K562 (cell line): ENCODE measurements at regions not wholly inside any gene's neighbourhood (a gene's known extent, or its start where the extent isn't known, plus 50 kb on each side); places are given as distances from the start of the nearest gene placed in this dataset.

Source experiments
- ATAC-seq: fragments of 200-7000 bp; cut with Tn5 transposase; 3 replicates; pipeline ENCODE4 v1.9.1; 2020; ENCODE audit warnings: moderate library complexity
- BruUV-seq: library from RNA; stranded (reverse); fragments of 400-500 nt; replicated peaks from 2 replicates; lab custom pipeline; 2021; lab: Mats Ljungman, UMichigan
- CTCF ChIA-PET: fragments of 300-600 bp; formaldehyde crosslinking; extraction: SDS; loops from one replicate; lab custom pipeline; 2021; ENCODE audit warnings: low intra/inter-chr PET ratio; lab: Yijun Ruan, JAX
- POLR2A ChIA-PET: fragments of 300-600, 350-650 bp; sonication (Branson Sonifier 250); formaldehyde crosslinking; extraction: SDS; loops from one replicate; lab custom pipeline; 2021; ENCODE audit warnings: antibody characterized with exemption, inconsistent platforms; lab: Yijun Ruan, JAX
- DNase-seq, 4 experiments: peaks; one replicate each; pipeline versions ENCODE4 v3.0.0 to v3.0.0-alpha.2; 2011 to 2018; ENCODE audit warnings: low spot score in 3 of 4, mixed read lengths in 3 of 4; ENCODE audit errors: extremely low read depth in 1 of 4
- FAIRE-seq: peaks from 2 replicates; lab custom pipeline; 2011; peaks lifted over from hg19 to GRCh38; lab: Jason Lieb, UNC
- H2AFZ ChIP-seq: 2 replicates; pipeline ENCODE4 v1.6.0; 2011; ENCODE audit warnings: low read depth, low read length, control low read depth, inconsistent platforms
- H3K27ac ChIP-seq: fragments of 200-600 bp; 3 replicates; pipeline ENCODE4 v1.8.0; 2011; ENCODE audit warnings: low read depth, mild to moderate bottlenecking, control low read depth, inconsistent platforms, low read length, moderate library complexity, mixed read lengths; ENCODE audit errors: extremely low read depth
- H3K27me3 ChIP-seq, 2 experiments: fragments of 300-600 bp in 1 of 2; 2 replicates in 1 of 2; 3 replicates in 1 of 2; pipeline versions ENCODE4 v1.6.0 to v1.8.0; 2011; ENCODE audit warnings: inconsistent platforms in 2 of 2, low read length in 2 of 2, mild to moderate bottlenecking in 1 of 2, mixed read lengths in 1 of 2, moderate library complexity in 1 of 2; ENCODE audit not compliant: control insufficient read depth in 2 of 2, insufficient read depth in 2 of 2
- H3K36me3 ChIP-seq: fragments of 300-600 bp; 3 replicates; pipeline ENCODE4 v1.8.0; 2011; ENCODE audit warnings: mild to moderate bottlenecking, low read length, inconsistent platforms; ENCODE audit not compliant: control insufficient read depth, insufficient read depth
- H3K4me1 ChIP-seq, 2 experiments: fragments of 200-600 bp in 1 of 2; replicated peaks in 1 of 2; 2 replicates in 1 of 2; 3 replicates in 1 of 2; pipeline versions ENCODE4 v1.5.1 to v1.8.0; 2011; ENCODE audit warnings: inconsistent platforms in 2 of 2, low read length in 2 of 2, mild to moderate bottlenecking in 1 of 2, mixed read lengths in 1 of 2, moderate library complexity in 1 of 2; ENCODE audit not compliant: control insufficient read depth in 2 of 2, insufficient read depth in 2 of 2
- H3K4me2 ChIP-seq: 2 replicates; pipeline ENCODE4 v1.6.1; 2011; ENCODE audit warnings: low read length, control low read depth, inconsistent platforms, mixed read lengths; ENCODE audit not compliant: insufficient read depth
- H3K4me3 ChIP-seq: fragments of 200-600 bp; sonication (generic), shearing (Covaris generic); 2 replicates; pipeline ENCODE4 v1.5.1; 2016; ENCODE audit warnings: control low read depth, inconsistent platforms
- H3K79me2 ChIP-seq: fragments of 200-600 bp; 3 replicates; pipeline ENCODE4 v1.8.0; 2011; ENCODE audit warnings: low read length, inconsistent platforms; ENCODE audit not compliant: control insufficient read depth, insufficient read depth
- H3K9ac ChIP-seq, 2 experiments: 2 replicates each; pipeline versions ENCODE4 v1.6.0 to v1.6.1; 2011; ENCODE audit warnings: low read depth in 2 of 2, low read length in 2 of 2, control low read depth in 1 of 2, inconsistent platforms in 1 of 2, mild to moderate bottlenecking in 1 of 2, mixed read lengths in 1 of 2; ENCODE audit not compliant: insufficient read depth in 1 of 2
- H3K9me1 ChIP-seq: one replicate; pipeline ENCODE4 v1.6.0; 2011; ENCODE audit warnings: inconsistent platforms, mild to moderate bottlenecking, low read length, moderate library complexity; ENCODE audit not compliant: control insufficient read depth, insufficient read depth
- H3K9me3 ChIP-seq: replicated peaks from 2 replicates; pipeline ENCODE4 v1.5.1; 2011; ENCODE audit warnings: low read depth, low read length, inconsistent platforms; ENCODE audit not compliant: control insufficient read depth, insufficient read depth
- H4K20me1 ChIP-seq: replicated peaks from 2 replicates; pipeline ENCODE4 v1.6.1; 2011; ENCODE audit warnings: low read length, inconsistent platforms, mixed read lengths; ENCODE audit not compliant: control insufficient read depth, insufficient read depth
- CBX3 ChIP-seq, 2 experiments: IDR thresholded peaks; 1 replicate in 1 of 2; 2 replicates in 1 of 2; pipeline ENCODE4 v1.6.1; 2012; ENCODE audit warnings: inconsistent platforms in 2 of 2, low read length in 2 of 2, borderline replicate concordance in 1 of 2, control low read depth in 1 of 2
- KLF1 ChIP-seq: fragments of 450-650 bp; IDR thresholded peaks from 2 replicates; pipeline ENCODE4 v1.6.1; 2016; ENCODE audit warnings: missing genetic modification characterization, missing compliant biosample characterization
- NCOA4 ChIP-seq: fragments of 450-650 bp; IDR thresholded peaks from 2 replicates; pipeline ENCODE4 v1.6.1; 2018; ENCODE audit warnings: mild to moderate bottlenecking; ENCODE audit not compliant: partially characterized antibody
- YY1 ChIP-seq, 3 experiments: IDR thresholded peaks; 2 replicates each; pipeline ENCODE4 v1.6.1; 2011; ENCODE audit warnings: low read length in 2 of 3, mild to moderate bottlenecking in 2 of 3, moderate library complexity in 2 of 3, borderline replicate concordance in 1 of 3, control low read depth in 1 of 3, low read depth in 1 of 3; ENCODE audit not compliant: insufficient read depth in 3 of 3, insufficient replicate concordance in 2 of 3, control insufficient read depth in 1 of 3, insufficient read length in 1 of 3; ENCODE audit errors: extremely low read depth in 1 of 3
- ZNF583 ChIP-seq: fragments of 250-450 bp; sonication (Bioruptor Pico); IDR thresholded peaks from 2 replicates; pipeline ENCODE4 v1.4.0; 2020
- WGBS: fragments of 100-300 bp; shearing (Covaris generic); methylation state at CpG from one replicate; pipeline ENCODE4 v1.1.6; 2016; ENCODE audit warnings: low coverage, mixed read lengths; ENCODE audit not compliant: insufficient coverage; ENCODE audit errors: missing lambda C conversion rate; 5-methylcytosine and 5-hydroxymethylcytosine counted together
- in situ Hi-C: fragments of 300-500 bp; cut with MboI; formaldehyde crosslinking; loops from 4 replicates; pipeline ENCODE4 v1.15.0; 2018; ENCODE audit warnings: inconsistent platforms, mixed read lengths
- intact Hi-C: fragments of 100-400 bp; cut with micrococcal nuclease; formaldehyde crosslinking; loops from 2 replicates; pipeline ENCODE4 v1.14.2; 2022
- TF ChIP-seq, protein P1 (sequence below): fragments of 450-650 bp; IDR thresholded peaks from 2 replicates; pipeline ENCODE4 v1.7.1; 2018; ENCODE audit warnings: mild to moderate bottlenecking, low read depth; ENCODE audit not compliant: partially characterized antibody

DNA sequence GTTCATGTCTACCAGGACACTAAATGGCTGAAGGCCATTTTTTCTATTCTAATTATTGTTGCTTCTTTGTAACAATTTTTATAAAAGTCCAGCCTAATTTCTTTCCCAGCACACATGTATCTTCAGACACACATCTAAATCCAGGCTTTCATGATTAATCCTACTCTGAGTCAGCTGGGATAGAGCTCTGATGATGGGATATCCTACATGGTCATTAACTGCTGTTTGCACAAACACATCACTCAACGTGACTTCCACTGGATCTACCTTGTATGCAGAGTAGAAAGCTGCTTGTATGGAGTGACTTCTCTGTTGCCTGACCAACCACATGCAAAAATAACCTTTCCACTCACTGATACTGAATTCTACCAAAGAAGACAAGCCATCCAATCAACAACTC is 260.9 kb downstream of the AHR start:
- H3K36me3 ChIP-seq = no peaks in the 10 kb centered on the region
- WGBS = 0% methylated on average over 1 of the region's 1 CpG
- no peaks in the 10 kb centered on the region for H3K4me1 ChIP-seq
- in situ Hi-C loops = no loop called here
- no peak for ATAC-seq
- ChIA-PET CTCF (no interaction called here), POLR2A (no interaction called here)
- no peak overlapping the region for H3K4me3 ChIP-seq
- FAIRE-seq = no peak
- no peak overlapping the region for H3K4me2 ChIP-seq
- H3K79me2 ChIP-seq = no peaks in the 10 kb centered on the region
- no peaks in the 10 kb centered on the region for H4K20me1 ChIP-seq
- no peak for TF ChIP-seq YY1 (IDR thresholded peaks at IDR 0.05; ENCODE audit: borderline replicate concordance in 1 of 3, control insufficient read depth in 1 of 3, extremely low read depth in 1 of 3, insufficient read depth in 3 of 3, insufficient read length in 1 of 3, insufficient replicate concordance in 2 of 3, low read depth in 1 of 3, low read length in 2 of 3)
- TF ChIP-seq ZNF583 = no peak
- no peak for TF ChIP-seq CBX3 (IDR thresholded peaks at IDR 0.05; ENCODE audit: borderline replicate concordance in 1 of 2, low read length in 2 of 2)
- TF ChIP-seq, protein P1, sequence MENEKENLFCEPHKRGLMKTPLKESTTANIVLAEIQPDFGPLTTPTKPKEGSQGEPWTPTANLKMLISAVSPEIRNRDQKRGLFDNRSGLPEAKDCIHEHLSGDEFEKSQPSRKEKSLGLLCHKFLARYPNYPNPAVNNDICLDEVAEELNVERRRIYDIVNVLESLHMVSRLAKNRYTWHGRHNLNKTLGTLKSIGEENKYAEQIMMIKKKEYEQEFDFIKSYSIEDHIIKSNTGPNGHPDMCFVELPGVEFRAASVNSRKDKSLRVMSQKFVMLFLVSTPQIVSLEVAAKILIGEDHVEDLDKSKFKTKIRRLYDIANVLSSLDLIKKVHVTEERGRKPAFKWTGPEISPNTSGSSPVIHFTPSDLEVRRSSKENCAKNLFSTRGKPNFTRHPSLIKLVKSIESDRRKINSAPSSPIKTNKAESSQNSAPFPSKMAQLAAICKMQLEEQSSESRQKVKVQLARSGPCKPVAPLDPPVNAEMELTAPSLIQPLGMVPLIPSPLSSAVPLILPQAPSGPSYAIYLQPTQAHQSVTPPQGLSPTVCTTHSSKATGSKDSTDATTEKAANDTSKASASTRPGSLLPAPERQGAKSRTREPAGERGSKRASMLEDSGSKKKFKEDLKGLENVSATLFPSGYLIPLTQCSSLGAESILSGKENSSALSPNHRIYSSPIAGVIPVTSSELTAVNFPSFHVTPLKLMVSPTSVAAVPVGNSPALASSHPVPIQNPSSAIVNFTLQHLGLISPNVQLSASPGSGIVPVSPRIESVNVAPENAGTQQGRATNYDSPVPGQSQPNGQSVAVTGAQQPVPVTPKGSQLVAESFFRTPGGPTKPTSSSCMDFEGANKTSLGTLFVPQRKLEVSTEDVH = no peak
- TF ChIP-seq KLF1 (tag) = no peak
- no peak for TF ChIP-seq NCOA4
- no peaks in the 10 kb centered on the region for H3K9me3 ChIP-seq
- BruUV-seq = no TSS peak
- intact Hi-C loops = no loop called here
- no peaks in the 10 kb centered on the region for H3K27me3 ChIP-seq
- H2AFZ ChIP-seq = no peak overlapping the region
- DNase-seq = no peak
- no peak overlapping the region for H3K9ac ChIP-seq
- H3K9me1 ChIP-seq = no peaks in the 10 kb centered on the region
- H3K27ac ChIP-seq = no peak overlapping the region
